GM21360 (cell line): ENCODE measurements at regions not wholly inside any gene's neighbourhood (a gene's known extent, or its start where the extent isn't known, plus 50 kb on each side); places are given as distances from the start of the nearest gene placed in this dataset.

Experiments used
- ATAC-seq: cut with Tn5 transposase; IDR thresholded peaks from one replicate; pipeline ENCODE4 v1.9.1; 2021; ENCODE audit warnings: mild to moderate bottlenecking, moderate library complexity; ENCODE audit not compliant: unreplicated experiment

GRCh38 chrX:39716401-39716800 is 381.4 kb downstream of the BCOR start:
- ATAC-seq: no peak

- ATAC-seq: no peak
Observed at GRCh38 chrX:39716802-39717540, 380.8 kb downstream of the BCOR start.

- no peak for ATAC-seq
Observed at GRCh38 chrX:39718981-39719380, 378.8 kb downstream of the BCOR start.

- ATAC-seq: no peak
Observed at GRCh38 chrX:39720945-39721344, 376.8 kb downstream of the BCOR start.

- no peak for ATAC-seq
Observed at GRCh38 chrX:39721566-39722279, 376.0 kb downstream of the BCOR start.

GRCh38 chrX:39724544-39724943 is 373.2 kb downstream of the BCOR start:
- ATAC-seq: no peak

- ATAC-seq: no peak
Observed at GRCh38 chrX:39725114-39725513, 372.6 kb downstream of the BCOR start.

- ATAC-seq: no peak
Observed at GRCh38 chrX:39725928-39726619, 371.7 kb downstream of the BCOR start.

- no peak for ATAC-seq
Observed at GRCh38 chrX:39726771-39727170, 371.0 kb downstream of the BCOR start.

- ATAC-seq: no peak
Observed at GRCh38 chrX:39728025-39728424, 369.7 kb downstream of the BCOR start.

GRCh38 chrX:39728852-39729598 is 368.7 kb downstream of the BCOR start:
- ATAC-seq: no peak

GRCh38 chrX:39729981-39730661 is 367.6 kb downstream of the BCOR start:
- no peak for ATAC-seq

- ATAC-seq: no peak
Observed at GRCh38 chrX:39730662-39731329, 367.0 kb downstream of the BCOR start.

GRCh38 chrX:39731330-39731667 is 366.5 kb downstream of the BCOR start:
- no peak for ATAC-seq

- no peak for ATAC-seq
Observed at GRCh38 chrX:39731735-39732134, 366.0 kb downstream of the BCOR start.

GRCh38 chrX:39733745-39734144 is 364.0 kb downstream of the BCOR start:
- ATAC-seq: no peak

GRCh38 chrX:39734174-39734776 is 363.5 kb downstream of the BCOR start:
- no peak for ATAC-seq

GRCh38 chrX:39736216-39737211 is 361.2 kb downstream of the BCOR start:
- no peak for ATAC-seq

- ATAC-seq: no peak
Observed at GRCh38 chrX:39739585-39739984, 358.2 kb downstream of the BCOR start.
